ENCODE measurements at regions not wholly inside any gene's neighbourhood (a gene's known extent, or its start where the extent isn't known, plus 50 kb on each side); places are given as distances from the start of the nearest gene placed in this dataset.

DNA sequence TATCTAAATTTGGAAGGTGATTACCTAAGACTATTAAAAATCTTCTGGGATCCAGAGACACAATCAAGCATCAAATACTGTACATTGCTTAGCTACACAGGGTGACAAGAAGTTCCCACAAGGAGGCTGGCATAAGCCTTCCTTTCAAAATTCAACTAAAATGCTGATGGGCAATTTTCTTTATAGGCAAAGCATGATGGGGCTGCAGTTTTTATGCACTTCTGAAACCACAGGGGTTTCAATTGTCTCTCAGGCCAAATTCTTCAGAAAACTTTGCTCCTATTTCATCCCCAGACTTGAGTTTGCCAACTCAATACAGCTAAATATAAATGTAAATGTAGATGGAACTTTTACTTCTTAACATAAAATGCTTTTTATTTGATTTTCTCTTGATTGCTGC, 241.6 kb downstream of the ZPLD1 start:
- TF ChIP-seq, protein P1, sequence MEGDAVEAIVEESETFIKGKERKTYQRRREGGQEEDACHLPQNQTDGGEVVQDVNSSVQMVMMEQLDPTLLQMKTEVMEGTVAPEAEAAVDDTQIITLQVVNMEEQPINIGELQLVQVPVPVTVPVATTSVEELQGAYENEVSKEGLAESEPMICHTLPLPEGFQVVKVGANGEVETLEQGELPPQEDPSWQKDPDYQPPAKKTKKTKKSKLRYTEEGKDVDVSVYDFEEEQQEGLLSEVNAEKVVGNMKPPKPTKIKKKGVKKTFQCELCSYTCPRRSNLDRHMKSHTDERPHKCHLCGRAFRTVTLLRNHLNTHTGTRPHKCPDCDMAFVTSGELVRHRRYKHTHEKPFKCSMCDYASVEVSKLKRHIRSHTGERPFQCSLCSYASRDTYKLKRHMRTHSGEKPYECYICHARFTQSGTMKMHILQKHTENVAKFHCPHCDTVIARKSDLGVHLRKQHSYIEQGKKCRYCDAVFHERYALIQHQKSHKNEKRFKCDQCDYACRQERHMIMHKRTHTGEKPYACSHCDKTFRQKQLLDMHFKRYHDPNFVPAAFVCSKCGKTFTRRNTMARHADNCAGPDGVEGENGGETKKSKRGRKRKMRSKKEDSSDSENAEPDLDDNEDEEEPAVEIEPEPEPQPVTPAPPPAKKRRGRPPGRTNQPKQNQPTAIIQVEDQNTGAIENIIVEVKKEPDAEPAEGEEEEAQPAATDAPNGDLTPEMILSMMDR (IDR thresholded peaks at IDR 0.05; ENCODE audit: low read depth, low read length), result no peak
- TF ChIP-seq POLR2A (IDR thresholded peaks at IDR 0.05; ENCODE audit: extremely low read depth, insufficient read length), result no peak
- TF ChIP-seq, protein P2, sequence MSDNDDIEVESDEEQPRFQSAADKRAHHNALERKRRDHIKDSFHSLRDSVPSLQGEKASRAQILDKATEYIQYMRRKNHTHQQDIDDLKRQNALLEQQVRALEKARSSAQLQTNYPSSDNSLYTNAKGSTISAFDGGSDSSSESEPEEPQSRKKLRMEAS (IDR thresholded peaks at IDR 0.05; ENCODE audit: low read depth, low read length), result no peak
- TF ChIP-seq MYC (IDR thresholded peaks at IDR 0.05; ENCODE audit: low read depth, low read length), result no peak

All from NB4 (cell line).